Esophagus squamous epithelium (tissue), 4 donors: ENCODE measurements at regions not wholly inside any gene's neighbourhood (a gene's known extent, or its start where the extent isn't known, plus 50 kb on each side); places are given as distances from the start of the nearest gene placed in this dataset.

Experiments used
- CTCF ChIP-seq, 6 experiments: fragments of 450-650 bp in 4 of 6; fragments of 200-600 bp in 2 of 6; sonication (generic) in 2 of 6; IDR thresholded peaks; one replicate each; pipeline ENCODE4 v1.5.1; 2016 to 2019; ENCODE audit warnings: antibody characterized with exemption in 6 of 6, mild to moderate bottlenecking in 4 of 6, moderate library complexity in 4 of 6
- POLR2A ChIP-seq, 4 donors: fragments of 450-650 bp; IDR thresholded peaks; one replicate each; pipeline ENCODE4 v1.6.1; 2017; ENCODE audit warnings: antibody characterized with exemption in 4 of 4, mild to moderate bottlenecking in 4 of 4, moderate library complexity in 3 of 4

GRCh38 chr11:38130514-38130913, 1532.5 kb upstream of the RAG2 start:
- no peak for TF ChIP-seq CTCF (IDR thresholded peaks at IDR 0.05)
- no peak for TF ChIP-seq POLR2A (IDR thresholded peaks at IDR 0.05)
